ENCODE measurements at regions not wholly inside any gene's neighbourhood (a gene's known extent, or its start where the extent isn't known, plus 50 kb on each side); places are given as distances from the start of the nearest gene placed in this dataset.

- TF ChIP-seq, protein P1, sequence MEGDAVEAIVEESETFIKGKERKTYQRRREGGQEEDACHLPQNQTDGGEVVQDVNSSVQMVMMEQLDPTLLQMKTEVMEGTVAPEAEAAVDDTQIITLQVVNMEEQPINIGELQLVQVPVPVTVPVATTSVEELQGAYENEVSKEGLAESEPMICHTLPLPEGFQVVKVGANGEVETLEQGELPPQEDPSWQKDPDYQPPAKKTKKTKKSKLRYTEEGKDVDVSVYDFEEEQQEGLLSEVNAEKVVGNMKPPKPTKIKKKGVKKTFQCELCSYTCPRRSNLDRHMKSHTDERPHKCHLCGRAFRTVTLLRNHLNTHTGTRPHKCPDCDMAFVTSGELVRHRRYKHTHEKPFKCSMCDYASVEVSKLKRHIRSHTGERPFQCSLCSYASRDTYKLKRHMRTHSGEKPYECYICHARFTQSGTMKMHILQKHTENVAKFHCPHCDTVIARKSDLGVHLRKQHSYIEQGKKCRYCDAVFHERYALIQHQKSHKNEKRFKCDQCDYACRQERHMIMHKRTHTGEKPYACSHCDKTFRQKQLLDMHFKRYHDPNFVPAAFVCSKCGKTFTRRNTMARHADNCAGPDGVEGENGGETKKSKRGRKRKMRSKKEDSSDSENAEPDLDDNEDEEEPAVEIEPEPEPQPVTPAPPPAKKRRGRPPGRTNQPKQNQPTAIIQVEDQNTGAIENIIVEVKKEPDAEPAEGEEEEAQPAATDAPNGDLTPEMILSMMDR (IDR thresholded peaks at IDR 0.05; ENCODE audit: low read depth, low read length), result no peak
- TF ChIP-seq POLR2A (IDR thresholded peaks at IDR 0.05; ENCODE audit: extremely low read depth, insufficient read length), result no peak
- TF ChIP-seq MAX (IDR thresholded peaks at IDR 0.05; ENCODE audit: low read depth, low read length), result no peak
- TF ChIP-seq MYC (IDR thresholded peaks at IDR 0.05; ENCODE audit: low read depth, low read length), result no peak
Measured at GRCh38 chr4:163673848-163674697, 179.6 kb downstream of the TMA16 start.

All from NB4 (cell line).